Stimulated activated CD8-positive, alpha-beta memory T cell treated with anti-CD3 and anti-CD28 coated beads, Interleukin-2, amount 100 ng/mL, for 1 hour (primary cell): ENCODE measurements at regions not wholly inside any gene's neighbourhood (a gene's known extent, or its start where the extent isn't known, plus 50 kb on each side); places are given as distances from the start of the nearest gene placed in this dataset.
"Not testable (repeated sequence)": the region's sequence is repeated elsewhere in the genome, so short reads cannot be mapped to it uniquely, and the experiment has no call there.

ENCODE experiments used
- DNase-seq, 2 donors: peaks; one replicate each; pipeline ENCODE4 v3.0.0-alpha.2; 2020; ENCODE audit warnings: low read depth in 2 of 2

- no peak for DNase-seq
Measured at GRCh38 chr3:106022913-106023312, 154.1 kb upstream of the CBLB start.

- no peak for DNase-seq
Measured at GRCh38 chr3:106025151-106025722, 156.4 kb upstream of the CBLB start.

DNA sequence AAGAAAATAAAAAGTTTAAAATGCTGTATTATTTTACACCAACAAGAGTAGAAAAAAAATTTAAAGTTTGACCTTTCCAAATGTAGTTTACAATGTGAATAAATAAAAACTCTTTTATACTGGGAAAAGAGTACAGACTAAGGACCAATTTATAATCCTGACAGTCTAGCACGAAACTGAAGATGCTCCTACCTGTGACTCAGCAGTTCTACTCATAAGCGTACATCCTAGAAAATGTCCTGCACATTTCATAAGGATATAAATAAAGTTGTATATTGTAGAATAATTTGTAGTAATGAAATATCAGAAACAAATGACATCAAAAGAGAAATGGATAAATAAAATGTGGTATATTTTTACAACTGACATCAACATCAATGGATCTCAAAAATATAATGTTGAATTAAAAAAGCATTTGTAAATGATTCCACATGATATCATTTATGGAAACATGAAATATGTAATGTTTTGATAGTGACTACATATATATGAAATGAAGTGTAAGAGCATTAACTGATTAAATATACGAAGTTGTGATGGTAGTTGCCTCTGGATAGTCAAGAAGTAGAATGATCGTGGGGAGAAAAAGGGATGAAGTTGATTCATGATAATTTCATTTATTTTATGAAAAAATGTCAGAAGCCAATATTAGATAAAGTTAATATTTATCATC is 161.3 kb upstream of the CBLB start:
- no peak for DNase-seq

DNA sequence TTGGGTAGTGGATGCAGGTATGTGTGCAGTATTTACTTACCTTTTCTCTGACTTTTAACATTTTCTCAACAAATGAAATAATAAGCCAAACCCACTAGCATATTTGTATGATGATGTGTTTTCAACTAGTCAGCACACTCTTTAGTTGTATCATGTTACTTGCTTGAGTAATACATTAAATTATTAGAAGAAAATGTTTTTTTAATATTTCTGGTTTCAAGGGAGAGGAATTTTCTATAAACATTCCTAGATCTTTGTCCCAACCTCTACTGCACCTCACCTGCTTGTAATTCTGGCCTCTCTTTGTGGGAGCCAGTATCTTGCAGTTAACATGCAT is 161.8 kb upstream of the CBLB start:
- DNase-seq: no peak

GRCh38 chr3:106032479-106032878 is 163.7 kb upstream of the CBLB start:
- DNase-seq: no peak

- no peak for DNase-seq
Measured at GRCh38 chr3:106033654-106034053, 164.8 kb upstream of the CBLB start.

DNA sequence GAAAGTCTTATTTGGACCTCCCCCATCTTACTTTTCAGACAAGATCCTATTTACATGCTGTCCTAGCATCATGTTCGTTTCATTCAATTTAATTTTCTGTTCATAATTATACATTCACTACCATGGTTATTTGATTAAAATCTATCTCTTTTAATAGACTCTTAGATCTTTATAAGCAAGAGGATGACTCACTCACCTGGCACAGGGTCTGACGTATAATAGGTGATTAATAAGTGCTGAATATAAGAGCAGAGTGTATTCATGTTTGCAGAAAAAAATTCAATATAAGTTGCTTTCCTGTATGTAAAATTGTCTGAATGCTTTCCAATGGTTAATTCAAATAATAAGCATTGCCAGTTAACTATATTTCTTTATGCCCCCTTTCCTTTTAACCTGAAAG is 165.5 kb upstream of the CBLB start:
- no peak for DNase-seq

GRCh38 chr3:106035619-106036018 is 166.8 kb upstream of the CBLB start:
- no peak for DNase-seq

GRCh38 chr3:106036696-106037095 is 167.9 kb upstream of the CBLB start:
- no peak for DNase-seq

GRCh38 chr3:106047221-106047620 is 178.4 kb upstream of the CBLB start:
- DNase-seq: no peak

DNA sequence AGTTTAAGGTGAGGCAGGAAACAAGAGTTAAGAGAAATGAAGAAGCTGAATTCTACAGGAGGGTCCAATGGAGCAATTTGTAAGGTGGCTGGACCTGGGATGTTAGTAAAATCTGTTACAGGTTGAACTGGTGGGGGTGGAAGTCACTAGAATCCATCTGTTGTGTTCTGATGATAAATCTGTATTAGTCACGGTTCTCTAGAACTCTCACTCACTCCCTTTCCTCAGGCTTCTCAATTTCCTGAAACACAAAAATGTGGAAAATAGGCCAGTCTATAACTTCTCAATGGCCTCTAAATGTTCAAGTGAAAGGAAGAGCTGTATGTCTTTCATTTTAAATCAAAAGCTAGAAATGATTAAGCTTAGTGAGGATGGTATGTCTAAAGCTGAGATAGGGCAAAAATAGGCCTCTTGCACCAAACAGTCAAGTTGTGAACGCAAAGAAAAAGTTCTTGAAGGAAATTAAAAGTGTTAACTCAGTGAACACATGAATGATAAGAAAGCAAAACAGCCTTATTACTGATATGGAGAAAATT is 180.2 kb upstream of the CBLB start:
- no peak for DNase-seq

DNA sequence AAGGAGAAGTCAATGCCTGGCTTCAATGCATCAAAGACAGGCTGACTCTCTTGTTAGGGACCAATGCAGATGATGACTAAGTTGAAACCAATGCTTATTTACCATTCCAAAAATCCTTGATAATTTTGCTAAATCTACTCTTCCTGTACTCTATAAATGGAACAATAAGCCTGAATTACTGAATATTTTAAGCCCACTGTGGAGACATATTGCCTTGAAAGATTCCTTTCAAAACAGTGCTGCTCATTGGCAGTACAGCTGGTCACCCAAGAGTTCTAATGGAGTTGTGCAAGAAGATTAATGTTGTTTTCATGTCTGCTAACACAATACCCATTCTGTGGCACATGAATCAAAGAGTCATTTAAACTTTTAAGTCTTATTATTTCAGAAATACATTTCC is 181.0 kb upstream of the CBLB start:
- no peak for DNase-seq

GRCh38 chr3:106056931-106057330 is 188.1 kb upstream of the CBLB start:
- no peak for DNase-seq

GRCh38 chr3:106058475-106058874 is 189.7 kb upstream of the CBLB start:
- no peak for DNase-seq

DNA sequence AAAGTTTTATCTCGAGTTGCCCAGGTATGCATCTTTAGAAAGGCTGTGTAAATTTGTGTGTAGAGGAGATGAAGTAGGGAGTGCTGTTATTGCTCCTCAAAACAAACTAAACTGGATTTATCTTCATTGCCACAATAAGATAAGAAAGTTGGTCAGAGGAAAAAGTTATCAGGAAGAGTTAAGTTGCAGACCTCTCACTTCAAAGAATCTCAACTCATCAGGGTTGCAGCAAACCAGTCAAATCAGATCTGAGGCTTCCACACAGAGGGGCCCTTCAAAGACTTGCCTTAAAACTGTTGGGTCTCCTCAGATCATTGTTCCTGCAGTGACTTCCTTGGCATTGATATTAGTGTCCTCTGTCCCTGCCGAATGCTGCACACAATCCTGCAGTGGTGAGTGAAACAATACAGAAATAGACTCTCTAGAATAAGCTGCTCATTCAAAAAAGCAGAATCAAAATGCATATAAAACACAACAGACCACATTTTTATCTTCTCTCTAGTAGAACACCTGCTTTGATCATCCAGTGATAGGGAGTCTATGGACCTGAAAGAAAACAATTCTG is 191.2 kb upstream of the CBLB start:
- DNase-seq: no peak

- no peak for DNase-seq
Measured at GRCh38 chr3:106063909-106064308, 195.1 kb upstream of the CBLB start.

DNA sequence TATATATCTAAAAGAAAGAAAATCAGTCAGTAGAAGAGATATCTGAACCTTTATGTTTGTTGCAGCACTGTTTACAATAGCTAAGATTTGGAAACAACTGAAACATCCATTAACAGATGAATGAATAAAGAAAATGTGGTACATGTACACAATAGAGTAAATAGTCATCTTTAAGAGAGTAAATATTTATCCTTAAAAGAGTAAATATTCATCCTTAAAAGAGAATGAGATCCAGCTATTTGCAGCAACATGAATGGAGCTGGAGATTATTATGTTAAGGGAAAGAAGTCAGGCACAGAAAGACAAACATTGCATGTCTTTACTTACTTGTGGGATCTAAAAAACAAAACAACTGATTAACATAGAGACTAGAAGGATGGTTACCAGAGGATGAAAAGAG is 197.0 kb upstream of the CBLB start:
- DNase-seq: no peak

DNA sequence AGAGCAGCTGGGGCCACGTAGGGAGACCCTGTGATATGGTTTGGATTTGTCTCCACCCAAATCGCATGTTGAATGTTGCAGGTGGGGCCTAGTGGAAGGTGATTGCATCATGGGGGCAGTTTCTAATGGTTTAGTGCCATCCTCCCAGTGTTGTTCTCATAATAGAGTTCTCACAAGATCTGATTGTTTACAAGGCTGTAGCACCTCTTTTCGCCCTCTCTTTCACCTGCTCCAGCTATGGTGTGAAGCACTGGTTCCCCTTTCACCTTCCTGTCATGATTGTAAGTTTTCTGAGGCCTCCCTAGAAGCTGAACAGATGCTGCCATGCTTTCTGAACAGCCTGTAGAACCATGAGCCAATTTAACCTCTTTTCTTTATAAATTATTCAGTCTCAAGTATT is 198.9 kb upstream of the CBLB start:
- DNase-seq: no peak

- DNase-seq: no peak
Measured at GRCh38 chr3:106068381-106068780, 199.6 kb upstream of the CBLB start.

DNA sequence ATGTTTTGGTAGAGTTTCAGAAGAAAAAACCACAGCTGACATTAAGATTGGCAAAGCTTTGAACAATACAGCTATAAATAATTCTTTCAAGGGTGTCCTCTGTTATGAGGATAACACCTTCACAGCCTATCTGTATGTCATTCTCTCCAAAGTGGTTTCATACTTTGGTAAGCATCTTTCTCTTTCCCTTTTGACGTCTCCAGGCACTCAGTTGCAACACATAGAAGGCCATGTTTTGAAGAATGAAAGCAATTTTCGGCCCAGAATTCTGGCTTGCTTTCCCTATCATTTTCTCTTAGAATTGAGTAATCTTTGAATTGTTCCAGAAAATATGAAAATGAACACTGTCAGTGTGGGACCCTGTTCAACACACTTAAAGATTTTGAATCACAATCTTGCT is 200.0 kb upstream of the CBLB start:
- no peak for DNase-seq

DNA sequence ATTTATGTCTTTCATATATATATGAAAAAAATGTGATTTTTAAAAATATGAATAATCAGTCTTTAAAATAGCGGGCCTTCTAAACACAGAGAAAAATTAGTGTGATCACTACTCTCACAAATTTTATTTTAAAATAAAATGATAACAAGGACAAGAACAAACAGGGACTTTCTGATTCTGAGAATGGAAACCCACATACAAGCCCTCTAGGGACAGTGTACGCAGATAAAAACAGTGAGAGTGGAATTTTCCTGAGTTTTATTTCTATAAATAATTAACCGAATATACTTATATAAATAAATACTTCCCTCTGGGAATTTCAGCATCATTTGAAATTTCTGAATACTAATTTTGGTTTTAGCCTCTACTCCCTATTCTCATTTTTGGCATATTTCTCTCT is 201.4 kb upstream of the CBLB start:
- no peak for DNase-seq

- DNase-seq: no peak
Measured at GRCh38 chr3:106071306-106071705, 202.5 kb upstream of the CBLB start.

GRCh38 chr3:106072596-106072995 is 203.8 kb upstream of the CBLB start:
- DNase-seq: not testable (repeated sequence)

DNA sequence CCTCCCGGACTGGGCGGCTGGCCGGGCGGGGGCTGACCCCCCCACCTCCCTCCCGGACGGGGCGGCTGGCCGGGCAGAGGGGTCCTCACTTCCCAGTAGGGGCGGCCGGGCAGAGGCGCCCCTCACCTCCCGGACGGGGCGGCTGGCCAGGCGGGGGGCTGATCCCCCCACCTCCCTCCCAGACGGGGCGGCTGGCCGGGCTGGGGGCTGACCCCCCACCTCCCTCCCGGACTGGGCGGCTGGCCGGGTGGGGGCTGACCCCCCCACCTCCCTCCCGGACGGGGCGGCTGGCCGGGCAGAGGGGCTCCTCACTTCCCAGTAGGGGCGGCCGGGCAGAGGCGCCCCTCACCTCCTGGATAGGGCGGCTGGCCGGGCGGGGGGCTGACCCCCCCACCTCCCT is 205.0 kb upstream of the CBLB start:
- not testable (repeated sequence) for DNase-seq
